HepG2 (cell line): ENCODE measurements at regions not wholly inside any gene's neighbourhood (a gene's known extent, or its start where the extent isn't known, plus 50 kb on each side); places are given as distances from the start of the nearest gene placed in this dataset.

ENCODE experiments used
- ERF ChIP-seq: IDR thresholded peaks from 2 replicates; pipeline ENCODE4 v1.6.1; 2018; ENCODE audit warnings: missing biosample characterization, missing genetic modification reagents
- EZH2 ChIP-seq: conservative IDR thresholded peaks from 2 replicates; pipeline ENCODE4 v1.6.1; 2012; ENCODE audit warnings: mild to moderate bottlenecking, low read depth, low read length, moderate library complexity
- KAT8 ChIP-seq: IDR thresholded peaks from 2 replicates; pipeline ENCODE4 v1.6.1; 2016; ENCODE audit warnings: missing genetic modification reagents, missing compliant biosample characterization
- MED1 ChIP-seq: sonication (generic); formaldehyde crosslinking; IDR thresholded peaks from 2 replicates; pipeline ENCODE4 v1.4.0; 2020; ENCODE audit warnings: missing genetic modification reagents
- MEF2D ChIP-seq: sonication (generic); formaldehyde crosslinking; IDR thresholded peaks from 2 replicates; pipeline ENCODE4 v1.5.1; 2020; ENCODE audit warnings: mild to moderate bottlenecking, missing genetic modification reagents
- SIN3A ChIP-seq: IDR thresholded peaks from 2 replicates; pipeline ENCODE4 v1.6.1; 2011; ENCODE audit warnings: low read depth, mild to moderate bottlenecking, control low read depth, low read length, borderline replicate concordance
- SNRNP70 ChIP-seq: fragments of 200-400 bp; formaldehyde crosslinking; IDR thresholded peaks from 2 replicates; pipeline ENCODE4 v1.6.1; 2017; ENCODE audit warnings: mild to moderate bottlenecking, low read depth, low read length, moderate library complexity
- TBL1XR1 ChIP-seq: fragments of 150-350 bp; IDR thresholded peaks from 2 replicates; pipeline ENCODE4 v1.6.1; 2014; ENCODE audit warnings: borderline replicate concordance, low read length; ENCODE audit not compliant: partially characterized antibody
- TP53 ChIP-seq: sonication (generic); formaldehyde crosslinking; conservative IDR thresholded peaks from 2 replicates; pipeline ENCODE4 v1.4.0; 2020; ENCODE audit warnings: missing genetic modification reagents
- WIZ ChIP-seq: sonication (generic); formaldehyde crosslinking; IDR thresholded peaks from 2 replicates; pipeline ENCODE4 v1.5.1; 2020; ENCODE audit warnings: mild to moderate bottlenecking, missing genetic modification reagents
- ZNF121 ChIP-seq: sonication (generic); formaldehyde crosslinking; IDR thresholded peaks from 2 replicates; pipeline ENCODE4 v1.5.0; 2020; ENCODE audit warnings: mild to moderate bottlenecking, missing genetic modification reagents
- ZNF317 ChIP-seq: sonication (generic); formaldehyde crosslinking; IDR thresholded peaks from 2 replicates; pipeline ENCODE4 v1.5.0; 2020; ENCODE audit warnings: mild to moderate bottlenecking, missing genetic modification reagents
- ZNF891 ChIP-seq: sonication (generic); formaldehyde crosslinking; IDR thresholded peaks from 2 replicates; pipeline ENCODE4 v1.5.0; 2020; ENCODE audit warnings: mild to moderate bottlenecking, missing genetic modification reagents
- TF ChIP-seq, protein P1 (sequence below): sonication (generic); formaldehyde crosslinking; IDR thresholded peaks from 2 replicates; pipeline ENCODE4 v1.5.0; 2020; ENCODE audit warnings: mild to moderate bottlenecking, missing genetic modification reagents, moderate library complexity

DNA sequence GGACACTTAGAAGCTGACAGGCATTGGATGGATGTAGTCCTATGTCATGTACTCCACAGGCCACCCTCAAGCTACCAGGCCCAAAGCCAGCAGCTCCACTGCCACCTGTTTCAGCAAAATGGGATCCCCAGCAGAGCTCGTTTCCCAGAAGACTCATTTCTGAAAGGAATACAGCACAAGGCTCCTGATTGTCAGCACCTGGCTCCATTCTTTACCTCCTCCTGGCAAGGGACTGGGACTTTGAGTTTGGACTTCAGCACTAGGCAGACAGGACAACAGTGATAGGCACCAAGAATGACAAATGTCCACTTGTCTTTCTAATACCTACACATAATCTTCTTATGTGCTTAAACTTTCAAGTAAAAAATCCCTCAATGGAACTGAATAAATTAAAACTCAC, 150.4 kb upstream of the RXFP2 start:
- TF ChIP-seq WIZ (no peak), ZNF121 (CRISPR knock-in tag) (no peak), KAT8 (no peak), EZH2 (no peak), MED1 (CRISPR knock-in tag) (no peak), MEF2D (no peak), TBL1XR1 (no peak), TP53 (no peak), ZNF891 (CRISPR knock-in tag) (no peak), SNRNP70 (no peak), ZNF317 (CRISPR knock-in tag) (no peak), SIN3A (no peak), ERF (CRISPR knock-in tag) (no peak)
- TF ChIP-seq, protein P1, sequence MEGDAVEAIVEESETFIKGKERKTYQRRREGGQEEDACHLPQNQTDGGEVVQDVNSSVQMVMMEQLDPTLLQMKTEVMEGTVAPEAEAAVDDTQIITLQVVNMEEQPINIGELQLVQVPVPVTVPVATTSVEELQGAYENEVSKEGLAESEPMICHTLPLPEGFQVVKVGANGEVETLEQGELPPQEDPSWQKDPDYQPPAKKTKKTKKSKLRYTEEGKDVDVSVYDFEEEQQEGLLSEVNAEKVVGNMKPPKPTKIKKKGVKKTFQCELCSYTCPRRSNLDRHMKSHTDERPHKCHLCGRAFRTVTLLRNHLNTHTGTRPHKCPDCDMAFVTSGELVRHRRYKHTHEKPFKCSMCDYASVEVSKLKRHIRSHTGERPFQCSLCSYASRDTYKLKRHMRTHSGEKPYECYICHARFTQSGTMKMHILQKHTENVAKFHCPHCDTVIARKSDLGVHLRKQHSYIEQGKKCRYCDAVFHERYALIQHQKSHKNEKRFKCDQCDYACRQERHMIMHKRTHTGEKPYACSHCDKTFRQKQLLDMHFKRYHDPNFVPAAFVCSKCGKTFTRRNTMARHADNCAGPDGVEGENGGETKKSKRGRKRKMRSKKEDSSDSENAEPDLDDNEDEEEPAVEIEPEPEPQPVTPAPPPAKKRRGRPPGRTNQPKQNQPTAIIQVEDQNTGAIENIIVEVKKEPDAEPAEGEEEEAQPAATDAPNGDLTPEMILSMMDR = no peak
